ENCODE measurements at regions not wholly inside any gene's neighbourhood (a gene's known extent, or its start where the extent isn't known, plus 50 kb on each side); places are given as distances from the start of the nearest gene placed in this dataset.

- no peak overlapping the region for H3K27ac ChIP-seq (ENCODE audit: low read depth in 1 of 2, low read length in 2 of 2)
- peaks cover 0 to 27% of the 10 kb centered on the region in 2 experiments for H3K9me3 ChIP-seq (ENCODE audit: control insufficient read depth in 1 of 2, insufficient read depth in 1 of 2, low read length in 2 of 2)
- ATAC-seq (ENCODE audit: poor library complexity), result no peak
- peaks cover 4% of the 10 kb centered on the region for H3K9me3 Mint-ChIP-seq
- POLR2A ChIA-PET, result no interaction called here
- H3K27ac Mint-ChIP-seq, result no peak overlapping the region
- no peaks in the 10 kb centered on the region for H3K36me3 ChIP-seq (ENCODE audit: insufficient read depth, low read length)
- TF ChIP-seq CTCF (IDR thresholded peaks at IDR 0.05), result no peak
- H3K4me1 Mint-ChIP-seq (ENCODE audit: low read depth), result no peaks in the 10 kb centered on the region
- H3K27me3 Mint-ChIP-seq, result no peaks in the 10 kb centered on the region
- intact Hi-C loops (cut with DNase I, micrococcal nuclease), result no loop called here
- H3K36me3 Mint-ChIP-seq (ENCODE audit: low read depth), result no peaks in the 10 kb centered on the region
- H3K4me3 Mint-ChIP-seq, result no peak overlapping the region
- CTCF ChIA-PET, result no interaction called here
- DNase-seq, result no peak
- no peaks in the 10 kb centered on the region for H3K27me3 ChIP-seq (ENCODE audit: control insufficient read depth in 1 of 2, insufficient read depth in 2 of 2, low read length in 2 of 2)
- H3K4me1 ChIP-seq (ENCODE audit: insufficient read depth, low read length), result no peaks in the 10 kb centered on the region
- H3K4me3 ChIP-seq (ENCODE audit: low read length), result no peak overlapping the region
Observed at GRCh38 chr2:4020153-4020552, 316.8 kb downstream of the DCDC2C start.

- CTCF ChIA-PET, result no interaction called here
- Histone ChIP-seq H3K4me1 (ENCODE audit: insufficient read depth, low read length) (no peaks in the 10 kb centered on the region), H3K4me3 (ENCODE audit: low read length) (no peak overlapping the region), H3K27me3 (ENCODE audit: control insufficient read depth in 1 of 2, insufficient read depth in 2 of 2, low read length in 2 of 2) (no peaks in the 10 kb centered on the region), H3K36me3 (ENCODE audit: insufficient read depth, low read length) (no peaks in the 10 kb centered on the region), H3K27ac (ENCODE audit: low read depth in 1 of 2, low read length in 2 of 2) (no peak overlapping the region), H3K9me3 (ENCODE audit: control insufficient read depth in 1 of 2, insufficient read depth in 1 of 2, low read length in 2 of 2) (peaks cover 0 to 27% of the 10 kb centered on the region in 2 experiments)
- no peak overlapping the region for H3K27ac Mint-ChIP-seq
- no peaks in the 10 kb centered on the region for H3K4me1 Mint-ChIP-seq (ENCODE audit: low read depth)
- no peak for DNase-seq
- POLR2A ChIA-PET, result no interaction called here
- H3K36me3 Mint-ChIP-seq (ENCODE audit: low read depth), result no peaks in the 10 kb centered on the region
- intact Hi-C loops (cut with DNase I, micrococcal nuclease), result no loop called here
- no peak for ATAC-seq (ENCODE audit: poor library complexity)
- no peak for TF ChIP-seq CTCF (IDR thresholded peaks at IDR 0.05)
- no peak overlapping the region for H3K4me3 Mint-ChIP-seq
- H3K9me3 Mint-ChIP-seq, result peaks cover 4% of the 10 kb centered on the region
- no peaks in the 10 kb centered on the region for H3K27me3 Mint-ChIP-seq
Observed at GRCh38 chr2:4020649-4021048, 317.3 kb downstream of the DCDC2C start.

- Mint-ChIP-seq H3K9me3 (no peaks in the 10 kb centered on the region), H3K27ac (no peak overlapping the region), H3K4me3 (no peak overlapping the region), H3K4me1 (ENCODE audit: low read depth) (no peaks in the 10 kb centered on the region), H3K27me3 (no peaks in the 10 kb centered on the region), H3K36me3 (ENCODE audit: low read depth) (no peaks in the 10 kb centered on the region)
- intact Hi-C loops (cut with DNase I, micrococcal nuclease), result no loop called here
- no peak for DNase-seq
- no peak for ATAC-seq (ENCODE audit: poor library complexity)
- no peak for TF ChIP-seq CTCF (IDR thresholded peaks at IDR 0.05)
- H3K36me3 ChIP-seq (ENCODE audit: insufficient read depth, low read length), result no peaks in the 10 kb centered on the region
- H3K9me3 ChIP-seq (ENCODE audit: control insufficient read depth in 1 of 2, insufficient read depth in 1 of 2, low read length in 2 of 2), result peaks cover 0 to 19% of the 10 kb centered on the region in 2 experiments
- H3K4me3 ChIP-seq (ENCODE audit: low read length), result no peak overlapping the region
- CTCF ChIA-PET, result no interaction called here
- no peaks in the 10 kb centered on the region for H3K4me1 ChIP-seq (ENCODE audit: insufficient read depth, low read length)
- POLR2A ChIA-PET, result no interaction called here
- H3K27ac ChIP-seq (ENCODE audit: low read depth in 1 of 2, low read length in 2 of 2), result no peak overlapping the region
- no peaks in the 10 kb centered on the region for H3K27me3 ChIP-seq (ENCODE audit: control insufficient read depth in 1 of 2, insufficient read depth in 2 of 2, low read length in 2 of 2)
Observed at GRCh38 chr2:4024605-4025004, 321.2 kb downstream of the DCDC2C start.

Data from CD4-positive, alpha-beta T cell (primary cell).